HG03175 (cell line): ENCODE measurements at regions not wholly inside any gene's neighbourhood (a gene's known extent, or its start where the extent isn't known, plus 50 kb on each side); places are given as distances from the start of the nearest gene placed in this dataset.

ENCODE experiments used
- ATAC-seq: cut with Tn5 transposase; IDR thresholded peaks from one replicate; pipeline ENCODE4 v1.9.1; 2021; ENCODE audit warnings: mild to moderate bottlenecking, moderate library complexity; ENCODE audit not compliant: unreplicated experiment

DNA sequence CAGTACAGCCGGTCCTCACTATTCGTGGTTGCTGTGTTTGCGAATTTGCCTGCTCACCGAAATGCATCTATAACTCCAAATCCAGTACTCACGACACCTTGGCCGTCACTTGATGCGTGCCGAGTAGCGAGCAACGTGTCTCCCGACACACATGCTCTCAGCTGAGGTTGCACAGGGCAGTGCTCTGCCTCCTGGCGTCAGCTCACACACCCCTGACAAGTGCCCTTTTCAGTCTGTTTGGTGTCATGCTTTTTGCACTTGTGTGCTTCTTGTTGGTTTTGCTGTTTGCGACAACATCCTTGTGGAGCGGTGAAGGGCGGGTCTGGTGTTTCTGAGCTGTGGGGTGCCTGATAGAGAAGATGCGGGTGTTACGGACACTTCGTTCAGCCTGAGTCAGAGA lies 110.4 kb upstream of the RFLNA start:
- ATAC-seq, result no peak

DNA sequence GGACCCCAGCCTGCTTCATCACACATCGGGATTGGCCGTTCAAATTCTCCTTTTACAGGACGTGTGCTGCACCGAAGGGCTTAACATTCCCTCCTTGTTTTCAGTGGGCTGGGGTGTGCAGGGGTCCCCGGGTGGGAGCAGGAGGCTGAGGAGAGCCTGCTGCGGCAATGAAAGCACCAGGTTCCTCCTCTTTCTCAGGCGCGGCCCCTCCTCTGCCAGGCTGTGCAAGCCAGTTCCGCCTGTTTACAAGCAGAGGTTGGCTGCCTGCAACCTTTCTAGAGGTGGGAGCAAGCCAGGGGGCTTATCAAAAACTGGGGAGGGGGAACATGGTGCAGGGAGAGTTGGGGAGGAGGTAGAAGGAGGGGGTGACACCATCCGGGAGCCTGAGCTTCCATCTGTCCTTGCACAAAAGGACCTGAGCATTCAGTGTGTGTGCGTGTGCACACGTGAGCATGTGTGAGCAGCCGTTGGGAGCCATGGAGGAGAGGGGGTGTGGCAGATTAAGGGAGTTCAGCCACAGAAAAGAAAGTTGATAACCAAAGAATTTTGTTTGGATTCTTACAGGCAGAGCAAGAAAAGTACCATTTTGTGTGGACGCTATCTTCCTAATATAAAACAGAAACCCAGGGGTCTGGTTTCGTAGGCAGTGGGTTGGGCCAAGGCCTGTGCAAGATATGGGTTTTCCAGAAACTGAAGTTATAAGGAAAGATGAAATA lies 108.8 kb upstream of the RFLNA start:
- ATAC-seq, result no peak

DNA sequence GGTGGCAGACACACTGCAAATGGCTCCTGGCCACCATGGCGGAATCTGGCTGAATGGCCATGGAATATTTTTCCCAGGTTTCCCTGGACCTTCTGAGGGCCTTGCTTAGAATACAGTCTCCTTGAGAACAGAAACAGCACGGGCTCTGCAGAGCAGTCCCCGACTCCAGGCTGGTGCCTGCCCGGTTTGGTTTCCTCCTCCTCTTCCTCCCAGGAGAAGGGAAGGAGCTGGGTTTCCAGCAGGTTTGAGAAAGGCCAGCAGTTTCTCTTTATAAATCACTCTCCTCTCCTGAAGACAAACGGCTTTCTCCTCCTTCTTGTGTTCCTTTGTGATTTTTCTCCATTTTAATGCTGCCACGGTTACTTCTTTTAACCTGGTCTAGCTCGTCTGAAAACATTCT lies 106.8 kb upstream of the RFLNA start:
- ATAC-seq, result no peak

- ATAC-seq, result no peak
Observed at GRCh38 chr12:124188561-124189405, 106.1 kb upstream of the RFLNA start.

GRCh38 chr12:124190312-124191023 lies 104.4 kb upstream of the RFLNA start:
- ATAC-seq, result no peak

GRCh38 chr12:124191024-124191359 lies 103.9 kb upstream of the RFLNA start:
- no peak for ATAC-seq

- no peak for ATAC-seq
Observed at GRCh38 chr12:124191966-124192365, 102.9 kb upstream of the RFLNA start.

GRCh38 chr12:124194264-124194892 lies 100.5 kb upstream of the RFLNA start:
- ATAC-seq, result no peak

DNA sequence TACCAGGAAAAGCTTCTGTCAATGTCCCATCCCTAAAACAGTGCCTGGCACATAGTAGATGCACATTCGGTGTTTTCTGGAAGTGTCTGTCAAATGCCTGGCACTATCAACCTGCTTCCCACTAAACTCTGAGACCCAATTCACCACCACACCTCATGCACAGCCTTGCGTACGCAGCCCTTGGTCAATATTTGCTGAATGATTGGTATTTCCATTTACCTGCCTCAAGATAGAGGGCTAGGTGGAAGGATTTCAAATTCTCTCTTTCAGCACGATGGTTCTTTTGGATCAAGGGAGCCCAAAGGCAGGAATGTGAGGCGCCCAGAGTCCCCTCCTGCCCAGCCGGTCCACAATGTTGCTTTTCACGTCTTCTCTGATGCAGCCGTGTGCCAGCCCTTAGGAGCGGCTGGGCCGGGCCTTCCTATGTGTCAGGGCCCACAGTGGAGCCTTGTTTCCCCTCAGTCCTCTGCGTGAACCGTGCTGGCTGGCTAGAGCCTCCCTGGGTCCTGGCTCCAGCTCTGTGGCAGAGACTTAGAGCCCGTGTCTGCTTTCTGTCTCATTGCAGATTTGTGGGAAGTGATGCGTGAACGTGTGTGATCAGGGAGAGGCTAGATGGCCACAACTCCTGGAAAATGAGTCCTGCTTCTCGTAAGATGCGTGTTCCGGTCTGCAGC lies 99.9 kb upstream of the RFLNA start:
- no peak for ATAC-seq

- no peak for ATAC-seq
Observed at GRCh38 chr12:124195567-124195942, 99.3 kb upstream of the RFLNA start.

DNA sequence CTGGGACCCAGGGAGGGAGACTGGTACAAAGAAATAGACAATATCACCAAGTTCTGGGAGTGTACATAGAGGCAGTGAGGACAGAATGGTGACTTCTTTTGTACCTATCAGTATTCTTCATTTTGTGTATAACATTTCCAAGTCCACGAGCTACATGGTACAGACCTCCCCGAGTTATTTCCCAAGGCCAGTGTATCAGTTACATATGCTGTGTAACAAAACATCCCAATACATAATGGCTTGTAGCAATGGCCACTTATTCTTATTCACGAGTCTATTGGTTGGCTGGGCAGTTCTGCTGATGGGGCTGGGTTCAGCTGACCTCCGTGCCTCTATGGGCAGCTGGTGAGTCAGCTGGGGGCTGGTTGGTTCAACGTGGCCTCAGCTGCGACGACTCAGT lies 98.7 kb upstream of the RFLNA start:
- ATAC-seq, result no peak

- ATAC-seq, result no peak
Observed at GRCh38 chr12:124201248-124201647, 93.6 kb upstream of the RFLNA start.

DNA sequence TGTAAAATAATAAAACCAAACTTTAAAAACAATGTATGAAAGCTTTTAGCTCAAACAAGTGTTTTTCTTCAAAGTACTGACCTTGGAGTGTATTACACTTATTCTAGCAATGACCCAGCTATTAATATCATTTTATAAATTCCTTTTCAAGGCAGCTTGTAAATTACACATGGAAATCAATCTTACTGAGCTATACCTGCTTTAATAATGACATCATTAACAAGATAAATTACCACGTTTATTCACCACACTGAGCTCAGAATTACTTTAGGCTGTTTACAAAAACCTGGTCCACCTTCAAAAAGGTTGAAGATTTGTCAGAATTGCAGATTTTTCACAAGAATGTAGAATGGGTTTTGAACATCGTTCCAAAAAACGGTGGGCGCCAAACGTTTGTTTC lies 91.7 kb upstream of the RFLNA start:
- ATAC-seq, result no peak

- ATAC-seq, result no peak
Observed at GRCh38 chr12:124205405-124205804, 89.5 kb upstream of the RFLNA start.

GRCh38 chr12:124207049-124207448 lies 87.8 kb upstream of the RFLNA start:
- ATAC-seq, result no peak

DNA sequence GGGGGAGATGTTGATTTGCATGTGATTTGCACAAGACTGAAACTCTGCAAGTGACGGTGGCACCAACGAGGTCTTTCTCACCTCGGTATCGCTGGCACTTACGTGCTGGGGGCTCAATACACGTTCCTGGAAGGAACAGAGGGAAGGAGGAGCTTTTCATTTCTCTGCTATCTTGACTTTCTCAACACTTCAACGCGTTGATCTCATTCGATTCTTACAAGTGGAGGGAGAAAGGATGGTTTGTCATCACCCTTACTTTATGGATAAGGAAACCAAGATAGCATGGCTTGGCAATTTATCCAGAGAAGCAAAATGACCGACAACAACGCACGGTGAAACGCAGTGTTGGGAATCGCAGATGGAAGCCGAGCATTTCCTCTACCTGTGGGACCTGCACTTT lies 87.3 kb upstream of the RFLNA start:
- ATAC-seq, result no peak

GRCh38 chr12:124208489-124208888 lies 86.4 kb upstream of the RFLNA start:
- no peak for ATAC-seq

DNA sequence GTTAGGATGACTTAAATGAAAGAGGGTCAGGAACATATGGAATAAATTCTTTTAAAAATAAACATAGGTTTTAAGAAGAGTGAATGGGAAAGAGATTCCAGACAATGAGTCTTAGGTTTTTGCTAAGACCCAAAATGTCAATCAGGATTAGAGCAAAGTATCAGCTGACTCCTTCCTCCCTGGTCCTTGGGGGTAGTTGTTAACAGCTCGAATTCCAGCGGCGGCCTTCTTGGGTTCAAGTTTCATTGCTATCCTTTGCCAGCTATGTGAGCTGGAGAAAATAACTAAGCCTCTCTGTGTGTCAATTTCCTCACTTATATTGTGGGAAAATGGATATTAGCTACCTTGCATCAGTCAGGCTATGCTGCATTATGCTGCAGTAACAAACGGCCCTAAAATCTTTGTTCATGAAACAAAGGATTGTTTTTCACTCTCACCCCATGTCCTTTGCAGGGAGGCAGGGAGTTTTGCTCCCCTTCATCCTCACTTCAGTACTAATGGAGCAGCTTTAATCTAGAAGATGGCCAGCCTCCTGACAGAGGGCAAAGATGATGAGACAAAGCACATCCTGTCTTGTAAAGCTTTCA lies 83.8 kb upstream of the RFLNA start:
- no peak for ATAC-seq

GRCh38 chr12:124211753-124212152 lies 83.1 kb upstream of the RFLNA start:
- no peak for ATAC-seq

DNA sequence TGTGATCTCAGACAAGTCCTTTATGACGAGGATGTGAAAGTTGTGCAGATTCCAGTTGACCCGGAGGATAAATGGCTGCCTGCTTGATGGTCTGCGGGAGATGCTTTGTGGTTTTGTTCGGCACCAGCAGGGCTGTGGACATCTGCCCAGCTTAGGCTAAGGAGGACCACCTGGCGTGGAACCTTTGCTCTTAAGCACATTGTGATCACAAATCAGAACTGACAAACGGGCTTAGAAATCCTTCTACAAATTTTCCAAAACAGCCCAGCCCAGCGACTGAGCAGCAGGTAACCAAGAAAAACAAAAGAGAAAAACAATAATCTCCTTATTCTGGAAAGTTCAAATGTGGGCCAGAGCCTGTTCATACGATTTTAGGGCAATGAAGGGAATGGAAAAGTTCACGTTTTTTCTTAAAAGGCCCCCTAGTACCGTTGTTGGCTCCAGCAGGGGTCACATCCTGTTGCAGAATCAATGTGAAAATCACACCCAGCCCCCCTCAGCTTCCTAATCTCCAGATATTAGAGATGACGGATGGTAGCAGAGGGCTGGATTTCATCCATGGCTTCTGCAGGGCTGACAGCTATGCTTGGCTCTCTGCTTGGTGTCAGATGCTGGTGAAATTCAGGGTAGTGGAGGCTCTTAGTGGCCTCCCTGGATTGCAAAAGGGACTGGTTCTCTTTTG lies 81.1 kb upstream of the RFLNA start:
- ATAC-seq, result no peak
